Panc1 (cell line): ENCODE measurements at regions not wholly inside any gene's neighbourhood (a gene's known extent, or its start where the extent isn't known, plus 50 kb on each side); places are given as distances from the start of the nearest gene placed in this dataset.

Experiments
- ATAC-seq: fragments of 200-7000 bp; cut with Tn5 transposase; 2 replicates; pipeline ENCODE4 v1.9.1; 2020; ENCODE audit warnings: mild to moderate bottlenecking, moderate library complexity
- BruUV-seq: library from RNA; stranded (reverse); fragments of 400-500 nt; replicated peaks from 2 replicates; lab custom pipeline; 2021; lab: Mats Ljungman, UMichigan
- CTCF ChIA-PET: fragments of 300-600 bp; sonication (Branson Sonifier 250); formaldehyde crosslinking; loops from one replicate; lab custom pipeline; 2022; ENCODE audit warnings: antibody characterized with exemption; lab: Charles Lee
- POLR2A ChIA-PET: fragments of 300-600 bp; sonication (Branson Sonifier 250); formaldehyde crosslinking; loops from one replicate; lab custom pipeline; 2022; ENCODE audit warnings: antibody characterized with exemption; lab: Charles Lee
- DNase-seq: peaks from one replicate; pipeline ENCODE4 v3.0.0-alpha.2; 2010; ENCODE audit warnings: low read depth, low spot score
- H3K27ac ChIP-seq: 2 replicates; pipeline ENCODE4 v1.5.1; 2011; ENCODE audit warnings: mild to moderate bottlenecking, low read length, inconsistent platforms
- H3K27me3 ChIP-seq: fragments of 200-500 bp; sonication (Bioruptor generic); 2 replicates; pipeline ENCODE4 v1.6.0; 2014; ENCODE audit warnings: low read length, inconsistent platforms; ENCODE audit not compliant: control insufficient read depth, insufficient read depth
- H3K36me3 ChIP-seq: fragments of 200-500 bp; sonication (Bioruptor generic); 2 replicates; pipeline ENCODE4 v1.5.1; 2014; ENCODE audit warnings: inconsistent platforms, mild to moderate bottlenecking, low read length, moderate library complexity; ENCODE audit not compliant: control insufficient read depth, insufficient read depth
- H3K4me1 ChIP-seq: 2 replicates; pipeline ENCODE4 v1.5.1; 2011; ENCODE audit warnings: inconsistent platforms, mild to moderate bottlenecking, low read length, moderate library complexity; ENCODE audit not compliant: control insufficient read depth, insufficient read depth
- H3K4me3 ChIP-seq, 2 experiments: 2 replicates each; pipeline ENCODE4 v1.5.1; 2011 to 2012; ENCODE audit warnings: low read depth in 2 of 2, low read length in 2 of 2, mild to moderate bottlenecking in 2 of 2, inconsistent platforms in 1 of 2, moderate library complexity in 1 of 2
- H3K9me3 ChIP-seq: fragments of 200-500 bp; sonication (Bioruptor generic); 2 replicates; pipeline ENCODE4 v1.5.1; 2014; ENCODE audit warnings: low read depth, mild to moderate bottlenecking, inconsistent platforms, low read length, moderate library complexity; ENCODE audit not compliant: control insufficient read depth, insufficient read depth
- POLR2AphosphoS5 ChIP-seq: IDR thresholded peaks from 2 replicates; pipeline ENCODE4 v1.6.1; 2012; ENCODE audit warnings: mild to moderate bottlenecking, low read depth, low read length, moderate library complexity
- SIN3A ChIP-seq: IDR thresholded peaks from 2 replicates; pipeline ENCODE4 v1.6.1; 2012; ENCODE audit warnings: low read depth, mild to moderate bottlenecking, low read length, moderate library complexity, borderline replicate concordance; ENCODE audit not compliant: insufficient read depth
- TCF7L2 ChIP-seq: IDR thresholded peaks from 2 replicates; pipeline ENCODE4 v1.6.1; 2011; ENCODE audit warnings: mild to moderate bottlenecking, low read depth, low read length, inconsistent platforms
- in situ Hi-C: cut with HindIII; loops from 2 replicates; pipeline ENCODE4 v1.10.0; 2016; ENCODE audit warnings: low sequenced_read_pairs, low pct_unique_long_range_greater_than_20kb
- intact Hi-C: fragments of 100-400 bp; cut with micrococcal nuclease; formaldehyde crosslinking; loops from one replicate; pipeline ENCODE4 v1.10.0; 2022; ENCODE audit not compliant: unreplicated experiment
- TF ChIP-seq, protein P1 (sequence below), 2 experiments: IDR thresholded peaks; 2 replicates each; pipeline ENCODE4 v1.6.1; 2011 to 2012; ENCODE audit warnings: low read depth in 2 of 2, control low read depth in 1 of 2, low read length in 1 of 2, mild to moderate bottlenecking in 1 of 2, moderate library complexity in 1 of 2; ENCODE audit not compliant: insufficient read depth in 1 of 2
- TF ChIP-seq, protein P2 (sequence below): fragments of 450-650 bp; IDR thresholded peaks from 2 replicates; pipeline ENCODE4 v1.5.1; 2017; ENCODE audit warnings: mild to moderate bottlenecking

DNA sequence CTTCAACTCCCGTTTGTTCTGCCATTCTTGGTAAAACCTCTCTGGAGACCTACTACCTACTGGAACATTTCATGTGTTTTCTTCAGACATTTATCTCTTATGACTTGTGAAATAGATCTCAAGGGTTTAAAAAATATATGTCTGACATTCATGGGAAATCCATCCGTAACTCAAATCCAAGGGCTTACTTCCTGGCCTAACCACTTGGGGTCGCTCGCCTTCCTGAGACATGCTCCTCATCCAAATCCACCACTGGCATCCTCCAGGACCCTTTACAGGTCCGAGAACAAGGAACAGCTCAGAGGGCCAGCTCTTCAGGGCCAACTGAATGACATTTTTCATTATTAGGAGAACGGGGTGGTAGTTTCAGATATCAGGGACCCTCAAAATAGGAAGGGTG, 235.1 kb upstream of the TUT7 start:
- in situ Hi-C loops, result no loop called here
- no peak for ATAC-seq
- intact Hi-C loops, result no loop called here
- H3K36me3 ChIP-seq, result no peaks in the 10 kb centered on the region
- no peak overlapping the region for H3K27ac ChIP-seq
- BruUV-seq, result no TSS peak
- DNase-seq, result no peak
- H3K4me3 ChIP-seq, result no peak overlapping the region
- H3K4me1 ChIP-seq, result no peaks in the 10 kb centered on the region
- CTCF ChIA-PET, result no interaction called here
- POLR2A ChIA-PET, result no interaction called here
- TF ChIP-seq, protein P1, sequence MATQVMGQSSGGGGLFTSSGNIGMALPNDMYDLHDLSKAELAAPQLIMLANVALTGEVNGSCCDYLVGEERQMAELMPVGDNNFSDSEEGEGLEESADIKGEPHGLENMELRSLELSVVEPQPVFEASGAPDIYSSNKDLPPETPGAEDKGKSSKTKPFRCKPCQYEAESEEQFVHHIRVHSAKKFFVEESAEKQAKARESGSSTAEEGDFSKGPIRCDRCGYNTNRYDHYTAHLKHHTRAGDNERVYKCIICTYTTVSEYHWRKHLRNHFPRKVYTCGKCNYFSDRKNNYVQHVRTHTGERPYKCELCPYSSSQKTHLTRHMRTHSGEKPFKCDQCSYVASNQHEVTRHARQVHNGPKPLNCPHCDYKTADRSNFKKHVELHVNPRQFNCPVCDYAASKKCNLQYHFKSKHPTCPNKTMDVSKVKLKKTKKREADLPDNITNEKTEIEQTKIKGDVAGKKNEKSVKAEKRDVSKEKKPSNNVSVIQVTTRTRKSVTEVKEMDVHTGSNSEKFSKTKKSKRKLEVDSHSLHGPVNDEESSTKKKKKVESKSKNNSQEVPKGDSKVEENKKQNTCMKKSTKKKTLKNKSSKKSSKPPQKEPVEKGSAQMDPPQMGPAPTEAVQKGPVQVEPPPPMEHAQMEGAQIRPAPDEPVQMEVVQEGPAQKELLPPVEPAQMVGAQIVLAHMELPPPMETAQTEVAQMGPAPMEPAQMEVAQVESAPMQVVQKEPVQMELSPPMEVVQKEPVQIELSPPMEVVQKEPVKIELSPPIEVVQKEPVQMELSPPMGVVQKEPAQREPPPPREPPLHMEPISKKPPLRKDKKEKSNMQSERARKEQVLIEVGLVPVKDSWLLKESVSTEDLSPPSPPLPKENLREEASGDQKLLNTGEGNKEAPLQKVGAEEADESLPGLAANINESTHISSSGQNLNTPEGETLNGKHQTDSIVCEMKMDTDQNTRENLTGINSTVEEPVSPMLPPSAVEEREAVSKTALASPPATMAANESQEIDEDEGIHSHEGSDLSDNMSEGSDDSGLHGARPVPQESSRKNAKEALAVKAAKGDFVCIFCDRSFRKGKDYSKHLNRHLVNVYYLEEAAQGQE (IDR thresholded peaks at IDR 0.05; ENCODE audit: insufficient read depth in 1 of 2, low read depth in 2 of 2, low read length in 1 of 2), result no peak
- TF ChIP-seq SIN3A (no peak), POLR2AphosphoS5 (no peak), TCF7L2 (no peak)
- TF ChIP-seq, protein P2, sequence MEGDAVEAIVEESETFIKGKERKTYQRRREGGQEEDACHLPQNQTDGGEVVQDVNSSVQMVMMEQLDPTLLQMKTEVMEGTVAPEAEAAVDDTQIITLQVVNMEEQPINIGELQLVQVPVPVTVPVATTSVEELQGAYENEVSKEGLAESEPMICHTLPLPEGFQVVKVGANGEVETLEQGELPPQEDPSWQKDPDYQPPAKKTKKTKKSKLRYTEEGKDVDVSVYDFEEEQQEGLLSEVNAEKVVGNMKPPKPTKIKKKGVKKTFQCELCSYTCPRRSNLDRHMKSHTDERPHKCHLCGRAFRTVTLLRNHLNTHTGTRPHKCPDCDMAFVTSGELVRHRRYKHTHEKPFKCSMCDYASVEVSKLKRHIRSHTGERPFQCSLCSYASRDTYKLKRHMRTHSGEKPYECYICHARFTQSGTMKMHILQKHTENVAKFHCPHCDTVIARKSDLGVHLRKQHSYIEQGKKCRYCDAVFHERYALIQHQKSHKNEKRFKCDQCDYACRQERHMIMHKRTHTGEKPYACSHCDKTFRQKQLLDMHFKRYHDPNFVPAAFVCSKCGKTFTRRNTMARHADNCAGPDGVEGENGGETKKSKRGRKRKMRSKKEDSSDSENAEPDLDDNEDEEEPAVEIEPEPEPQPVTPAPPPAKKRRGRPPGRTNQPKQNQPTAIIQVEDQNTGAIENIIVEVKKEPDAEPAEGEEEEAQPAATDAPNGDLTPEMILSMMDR, result no peak
- H3K9me3 ChIP-seq, result no peaks in the 10 kb centered on the region
- H3K27me3 ChIP-seq, result no peaks in the 10 kb centered on the region

DNA sequence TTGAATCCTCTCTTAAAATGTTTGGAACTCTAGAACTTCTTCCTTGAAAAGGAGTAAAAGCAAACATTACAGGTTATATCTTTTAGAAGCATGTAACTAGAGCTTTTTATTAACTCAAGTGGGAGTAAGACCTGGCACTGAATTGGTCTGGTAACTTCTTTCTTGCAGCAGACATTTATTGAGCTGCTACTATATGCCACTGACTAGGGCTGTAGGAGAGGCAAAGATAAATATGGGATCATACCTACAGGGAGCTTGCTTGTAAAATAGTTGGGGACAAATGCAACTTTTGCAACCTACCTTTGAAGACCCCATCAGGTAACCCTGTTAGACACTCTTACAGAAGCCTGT, 231.9 kb upstream of the TUT7 start:
- Histone ChIP-seq H3K9me3 (no peaks in the 10 kb centered on the region), H3K4me1 (no peaks in the 10 kb centered on the region), H3K27me3 (no peaks in the 10 kb centered on the region), H3K27ac (no peak overlapping the region), H3K4me3 (no peak overlapping the region), H3K36me3 (no peaks in the 10 kb centered on the region)
- POLR2A ChIA-PET, result no interaction called here
- in situ Hi-C loops (no loop called here), intact Hi-C loops (no loop called here)
- TF ChIP-seq, protein P2, result no peak
- TF ChIP-seq, protein P1 (IDR thresholded peaks at IDR 0.05; ENCODE audit: insufficient read depth in 1 of 2, low read depth in 2 of 2, low read length in 1 of 2), result no peak
- no peak for TF ChIP-seq SIN3A
- no peak for TF ChIP-seq POLR2AphosphoS5
- TF ChIP-seq TCF7L2, result no peak
- BruUV-seq, result no TSS peak
- ATAC-seq (no peak), DNase-seq (no peak)
- CTCF ChIA-PET, result no interaction called here
